RWPE2 (cell line): ENCODE measurements at regions not wholly inside any gene's neighbourhood (a gene's known extent, or its start where the extent isn't known, plus 50 kb on each side); places are given as distances from the start of the nearest gene placed in this dataset.

Experiments
- ATAC-seq: fragments of 200-7000 bp; cut with Tn5 transposase; 3 replicates; pipeline ENCODE4 v1.9.1; 2021; ENCODE audit warnings: low read depth
- DNase-seq: peaks from one replicate; pipeline ENCODE4 v3.0.0-alpha.2; 2020; ENCODE audit warnings: low spot score
- H3K27ac ChIP-seq: fragments of 450-650 bp; 2 replicates; pipeline ENCODE4 v1.5.1; 2017; ENCODE audit warnings: mild to moderate bottlenecking; ENCODE audit not compliant: poor library complexity, severe bottlenecking
- H3K27me3 ChIP-seq: fragments of 250-450 bp; sonication (Bioruptor Pico); 2 replicates; pipeline ENCODE4 v1.5.1; 2021; ENCODE audit warnings: mild to moderate bottlenecking, moderate library complexity; ENCODE audit not compliant: insufficient read depth, poor library complexity, severe bottlenecking
- H3K36me3 ChIP-seq: fragments of 250-450 bp; sonication (Bioruptor Pico); 2 replicates; pipeline ENCODE4 v1.5.1; 2020; ENCODE audit warnings: low read depth, mild to moderate bottlenecking, moderate library complexity
- H3K4me1 ChIP-seq: fragments of 250-450 bp; sonication (Bioruptor Pico); 2 replicates; pipeline ENCODE4 v1.5.1; 2021; ENCODE audit warnings: mild to moderate bottlenecking, moderate library complexity; ENCODE audit not compliant: insufficient read depth, poor library complexity, severe bottlenecking
- H3K4me3 ChIP-seq: fragments of 250-450 bp; sonication (Bioruptor Pico); 2 replicates; pipeline ENCODE4 v1.5.1; 2021; ENCODE audit warnings: mild to moderate bottlenecking, moderate library complexity; ENCODE audit not compliant: severe bottlenecking
- H3K9me3 ChIP-seq: fragments of 250-450 bp; sonication (Bioruptor Pico); 2 replicates; pipeline ENCODE4 v1.5.1; 2021; ENCODE audit warnings: mild to moderate bottlenecking, moderate library complexity; ENCODE audit not compliant: severe bottlenecking
- CTCF ChIP-seq: fragments of 450-650 bp; IDR thresholded peaks from one replicate; pipeline ENCODE4 v1.5.1; 2017; ENCODE audit warnings: mild to moderate bottlenecking, moderate library complexity; ENCODE audit not compliant: poor library complexity, severe bottlenecking

- no peak overlapping the region for H3K4me3 ChIP-seq
- H3K4me1 ChIP-seq = no peaks in the 10 kb centered on the region
- no peak for TF ChIP-seq CTCF
- DNase-seq (no peak), ATAC-seq (no peak)
- peaks cover 2% of the 10 kb centered on the region for H3K27me3 ChIP-seq
- no peaks in the 10 kb centered on the region for H3K36me3 ChIP-seq
- no peaks in the 10 kb centered on the region for H3K9me3 ChIP-seq
- H3K27ac ChIP-seq = no peak overlapping the region
Observed at GRCh38 chr3:176896640-176897039, 300.6 kb downstream of the TBL1XR1 start.

GRCh38 chr3:176896165-176896564, 301.1 kb downstream of the TBL1XR1 start:
- Histone ChIP-seq H3K9me3 (no peaks in the 10 kb centered on the region), H3K4me3 (no peak overlapping the region), H3K27me3 (peaks cover 2% of the 10 kb centered on the region), H3K27ac (no peak overlapping the region), H3K36me3 (no peaks in the 10 kb centered on the region), H3K4me1 (no peaks in the 10 kb centered on the region)
- DNase-seq = no peak
- no peak for ATAC-seq
- no peak for TF ChIP-seq CTCF

GRCh38 chr3:176879710-176880109, 317.6 kb downstream of the TBL1XR1 start:
- DNase-seq (no peak), ATAC-seq (no peak)
- Histone ChIP-seq H3K27ac (no peak overlapping the region), H3K4me3 (no peak overlapping the region), H3K9me3 (no peaks in the 10 kb centered on the region), H3K27me3 (no peaks in the 10 kb centered on the region), H3K4me1 (no peaks in the 10 kb centered on the region), H3K36me3 (no peaks in the 10 kb centered on the region)
- no peak for TF ChIP-seq CTCF

- H3K4me3 ChIP-seq = no peak overlapping the region
- DNase-seq (no peak), ATAC-seq (no peak)
- no peaks in the 10 kb centered on the region for H3K9me3 ChIP-seq
- no peaks in the 10 kb centered on the region for H3K27me3 ChIP-seq
- no peaks in the 10 kb centered on the region for H3K36me3 ChIP-seq
- no peak overlapping the region for H3K27ac ChIP-seq
- no peaks in the 10 kb centered on the region for H3K4me1 ChIP-seq
- TF ChIP-seq CTCF = no peak
Observed at GRCh38 chr3:176873261-176873660, 324.0 kb downstream of the TBL1XR1 start.

GRCh38 chr3:176872771-176873209, 324.5 kb downstream of the TBL1XR1 start:
- H3K4me1 ChIP-seq = no peaks in the 10 kb centered on the region
- TF ChIP-seq CTCF = peak; percentile 77
- DNase-seq = no peak
- no peak overlapping the region for H3K4me3 ChIP-seq
- ATAC-seq = peak; percentile 81
- H3K9me3 ChIP-seq = no peaks in the 10 kb centered on the region
- H3K36me3 ChIP-seq = no peaks in the 10 kb centered on the region
- no peaks in the 10 kb centered on the region for H3K27me3 ChIP-seq
- no peak overlapping the region for H3K27ac ChIP-seq
